8988T (cell line): ENCODE measurements at regions not wholly inside any gene's neighbourhood (a gene's known extent, or its start where the extent isn't known, plus 50 kb on each side); places are given as distances from the start of the nearest gene placed in this dataset.

ENCODE experiments used
- DNase-seq: peaks from one replicate; pipeline ENCODE4 v3.0.0; 2011

DNA sequence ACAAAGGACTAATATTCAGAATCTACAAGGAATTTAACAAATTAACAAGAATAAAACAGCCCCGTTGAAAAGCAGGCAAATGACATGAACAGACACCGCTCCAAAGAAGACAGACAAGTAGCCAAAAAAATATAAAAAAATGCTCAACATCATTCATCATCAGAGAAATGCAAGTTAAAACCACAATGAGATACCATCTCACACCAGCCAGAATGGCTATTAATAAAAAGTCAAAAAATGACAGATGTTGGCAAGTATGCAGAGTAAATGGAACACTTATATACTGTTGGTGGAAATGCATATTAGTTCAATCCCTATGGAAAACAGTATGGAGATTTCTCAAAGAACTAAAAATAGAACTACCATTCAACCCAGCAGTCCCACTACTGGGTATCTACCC, 302.7 kb upstream of the RGMB start:
- DNase-seq = no peak

- DNase-seq = no peak
Measured at GRCh38 chr5:98471458-98471857, 302.0 kb upstream of the RGMB start.

- no peak for DNase-seq
Measured at GRCh38 chr5:98474216-98474615, 299.2 kb upstream of the RGMB start.

GRCh38 chr5:98474782-98475181, 298.7 kb upstream of the RGMB start:
- no peak for DNase-seq

DNA sequence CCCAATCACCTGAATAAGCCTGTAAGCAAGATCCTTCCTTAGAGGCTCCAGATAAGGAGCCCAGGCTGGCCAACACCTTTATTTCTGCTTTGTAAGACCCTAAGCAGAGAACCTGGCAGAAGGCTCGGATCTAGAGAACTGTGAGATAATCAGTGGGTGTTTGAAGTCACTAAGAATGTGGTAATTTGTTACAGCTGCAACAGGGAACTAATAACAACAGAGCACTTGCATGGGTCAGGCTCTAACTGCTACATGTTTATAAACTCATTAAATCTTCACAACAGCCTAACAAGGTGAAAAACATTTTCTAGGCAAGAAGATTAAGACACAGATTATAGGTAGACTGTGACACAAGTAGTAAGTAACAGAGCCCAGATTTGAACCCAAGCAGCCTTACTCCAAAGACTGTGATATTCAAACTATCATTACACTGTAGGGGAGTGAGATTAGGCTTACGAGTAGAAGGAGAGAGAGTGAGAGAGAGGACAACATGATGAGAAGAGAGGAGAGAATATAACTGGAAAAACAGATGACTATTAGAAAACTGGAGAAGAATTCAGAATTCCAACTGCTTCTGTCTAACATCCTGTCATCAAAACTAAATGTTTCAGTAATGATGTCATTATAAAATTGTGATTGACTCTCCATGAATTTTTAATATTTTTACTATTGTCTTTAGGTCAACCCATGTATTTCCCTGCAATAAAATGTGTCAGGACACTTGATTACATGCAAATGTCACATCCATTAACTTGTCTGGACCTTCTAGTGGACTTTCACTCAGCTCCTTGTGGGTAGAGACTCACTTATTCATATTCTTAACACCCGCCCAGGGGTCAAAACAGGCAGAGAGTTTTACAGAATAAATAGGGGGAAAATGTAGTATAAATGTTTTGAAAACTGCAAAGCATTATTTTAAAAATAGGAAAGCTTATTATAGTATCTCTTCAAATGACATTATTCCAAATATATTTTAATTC, 290.9 kb upstream of the RGMB start:
- DNase-seq = no peak

GRCh38 chr5:98483301-98483685, 290.2 kb upstream of the RGMB start:
- DNase-seq = no peak

GRCh38 chr5:98489021-98489420, 284.4 kb upstream of the RGMB start:
- DNase-seq = no peak

DNA sequence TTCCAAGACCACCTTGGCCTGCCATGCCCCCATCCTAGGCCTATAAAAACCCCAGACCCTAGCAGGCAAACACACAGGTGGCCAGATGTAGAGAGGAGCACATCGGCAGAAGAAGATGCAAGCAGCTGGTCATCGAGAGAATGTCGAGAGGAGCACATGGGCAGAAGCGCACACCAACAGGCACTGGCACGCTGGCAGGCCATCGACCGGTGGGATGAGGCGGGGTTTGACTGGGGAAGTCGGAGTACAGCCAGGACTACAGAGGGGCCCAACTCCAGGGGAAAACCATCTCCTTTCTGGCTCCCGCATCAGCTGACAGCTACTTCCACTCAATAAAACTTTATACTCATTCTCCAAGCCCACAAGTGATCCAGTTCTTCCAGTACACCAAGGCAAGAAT, 283.1 kb upstream of the RGMB start:
- DNase-seq = no peak

- DNase-seq = no peak
Measured at GRCh38 chr5:98492258-98492657, 281.2 kb upstream of the RGMB start.

DNA sequence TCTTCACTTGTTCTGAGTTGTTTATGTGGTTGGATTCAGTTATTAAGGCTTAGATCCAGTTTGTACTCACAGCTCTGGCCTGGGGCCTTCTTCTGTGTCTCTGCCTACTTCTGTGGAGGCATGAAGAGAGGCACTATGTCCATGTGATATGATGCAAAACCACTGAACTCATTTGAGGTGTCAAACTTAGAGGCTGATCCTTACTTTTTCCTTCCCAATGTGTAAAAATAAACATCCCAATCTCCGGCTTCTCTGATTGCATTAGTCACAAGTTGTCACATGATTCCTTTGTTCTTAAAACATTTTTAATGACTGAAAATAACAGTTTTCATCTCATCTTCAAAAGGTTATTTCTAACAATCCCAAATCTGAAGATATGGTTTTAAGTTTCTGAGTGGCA, 276.0 kb upstream of the RGMB start:
- DNase-seq = no peak

DNA sequence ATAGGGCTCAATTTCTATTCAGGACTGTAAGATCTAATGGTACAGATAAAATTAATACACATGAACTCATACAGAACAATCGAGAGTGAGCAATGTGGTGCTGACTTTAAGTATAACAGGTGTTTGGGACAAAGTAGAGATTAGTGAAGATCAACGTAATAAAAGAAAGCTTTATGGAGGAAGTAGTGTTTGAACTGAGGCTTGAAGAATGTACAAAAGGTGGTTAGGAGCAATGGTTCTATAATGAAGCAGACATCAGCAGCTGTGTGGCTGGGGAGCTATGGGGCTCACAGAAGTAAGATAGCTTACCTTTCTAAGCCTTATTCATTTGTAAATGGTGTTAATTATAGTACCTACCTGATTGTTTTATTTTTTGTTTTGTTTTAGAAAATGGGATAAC, 275.4 kb upstream of the RGMB start:
- no peak for DNase-seq

DNA sequence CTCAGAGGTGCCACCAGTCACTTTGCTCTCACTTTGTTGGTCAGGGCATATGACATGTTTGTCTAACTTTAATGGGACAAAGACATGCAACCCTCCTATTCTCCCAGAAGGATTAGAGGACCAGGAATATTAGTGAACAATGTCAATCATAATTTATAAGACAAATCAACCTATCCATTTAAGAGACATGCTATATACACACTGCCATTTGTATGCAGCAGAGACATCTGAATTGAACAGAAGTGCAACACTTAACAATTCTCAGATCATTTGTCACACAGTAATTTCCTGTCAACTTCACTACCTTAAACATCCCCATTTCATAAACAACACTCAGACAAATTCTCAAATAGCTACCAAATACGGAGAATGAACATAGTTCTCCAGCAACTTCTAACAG, 273.6 kb upstream of the RGMB start:
- DNase-seq = no peak

DNA sequence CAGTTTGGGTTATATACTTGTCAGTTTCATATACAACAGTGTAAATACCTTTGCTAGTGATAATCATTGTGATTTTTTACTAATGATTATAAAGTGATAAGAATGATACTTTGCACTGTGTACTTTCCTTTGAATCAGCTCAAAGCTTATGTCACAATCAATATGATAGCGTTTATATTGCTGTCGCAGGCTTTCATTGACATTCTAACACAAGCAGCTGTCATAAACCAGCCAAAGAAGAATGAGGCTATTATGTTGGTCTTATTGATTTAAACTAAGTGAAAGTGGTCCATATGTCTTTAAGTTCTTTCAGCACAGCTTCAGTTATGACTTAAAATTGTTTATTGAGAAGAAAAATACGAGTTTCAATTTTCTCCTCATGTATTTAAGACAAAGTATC, 272.7 kb upstream of the RGMB start:
- DNase-seq = no peak

- DNase-seq = no peak
Measured at GRCh38 chr5:98503616-98504015, 269.8 kb upstream of the RGMB start.

- no peak for DNase-seq
Measured at GRCh38 chr5:98504505-98504904, 269.0 kb upstream of the RGMB start.

- no peak for DNase-seq
Measured at GRCh38 chr5:98510143-98510985, 263.1 kb upstream of the RGMB start.

- DNase-seq = no peak
Measured at GRCh38 chr5:98513380-98513779, 260.1 kb upstream of the RGMB start.

GRCh38 chr5:98514215-98514614, 259.2 kb upstream of the RGMB start:
- DNase-seq = no peak

GRCh38 chr5:98516701-98517100, 256.8 kb upstream of the RGMB start:
- no peak for DNase-seq

- no peak for DNase-seq
Measured at GRCh38 chr5:98517560-98518366, 255.7 kb upstream of the RGMB start.

DNA sequence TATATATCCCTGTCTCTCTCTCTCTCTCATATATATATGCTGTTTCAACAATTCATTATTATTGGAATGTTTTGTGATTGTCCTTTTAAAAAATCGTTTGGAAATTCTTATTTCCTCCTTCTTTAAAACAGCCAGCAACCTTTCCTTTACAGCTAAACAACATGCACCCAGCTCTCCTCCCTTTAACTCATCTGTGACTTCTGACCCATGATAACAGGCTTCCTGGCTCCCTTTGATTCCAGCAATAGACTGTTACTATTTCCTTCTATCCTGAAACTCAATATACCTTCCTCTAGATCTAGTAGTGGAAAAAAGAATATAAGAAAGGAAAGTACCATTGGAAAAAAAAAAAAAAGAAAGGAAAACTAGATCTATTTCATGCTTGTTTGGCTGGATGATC, 254.7 kb upstream of the RGMB start:
- no peak for DNase-seq

- no peak for DNase-seq
Measured at GRCh38 chr5:98519571-98519970, 253.9 kb upstream of the RGMB start.

DNA sequence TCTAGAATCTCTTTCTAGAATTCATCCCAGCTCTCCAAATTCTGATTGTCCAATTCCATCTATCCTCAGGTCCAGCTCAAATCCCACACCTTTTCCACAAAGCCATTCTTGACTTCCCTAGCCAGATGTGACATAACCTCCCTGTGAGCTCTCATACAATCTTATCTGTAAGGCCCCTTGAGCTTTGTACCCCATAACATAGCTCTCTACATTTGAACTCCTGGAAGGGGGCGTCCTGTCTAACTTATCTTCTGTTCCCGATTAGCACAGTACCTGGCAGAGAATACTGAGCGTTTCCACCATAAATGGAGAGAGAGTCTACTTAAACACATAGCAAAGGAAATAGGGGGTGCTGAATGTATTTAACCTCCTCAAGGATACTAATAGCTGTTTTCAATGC, 251.6 kb upstream of the RGMB start:
- no peak for DNase-seq
